GM12878 (cell line): ENCODE measurements at regions not wholly inside any gene's neighbourhood (a gene's known extent, or its start where the extent isn't known, plus 50 kb on each side); places are given as distances from the start of the nearest gene placed in this dataset.

Experiments used
- CTCF ChIP-seq, 3 experiments: IDR thresholded peaks in 2 of 3; conservative IDR thresholded peaks in 1 of 3; 2 replicates each; pipeline ENCODE4 v1.5.1; 2011; ENCODE audit warnings: low read depth in 3 of 3, low read length in 3 of 3, mild to moderate bottlenecking in 3 of 3, control low read depth in 2 of 3, moderate library complexity in 2 of 3, inconsistent platforms in 1 of 3, mixed read lengths in 1 of 3; ENCODE audit not compliant: control insufficient read depth in 2 of 3, insufficient read depth in 1 of 3; ENCODE audit errors: extremely low read depth in 1 of 3
- EZH2 ChIP-seq: IDR thresholded peaks from 2 replicates; pipeline ENCODE4 v1.6.1; 2012; ENCODE audit warnings: low read depth, mild to moderate bottlenecking, control low read depth, inconsistent platforms, low read length, borderline replicate concordance; ENCODE audit not compliant: control insufficient read depth
- TAF1 ChIP-seq: IDR thresholded peaks from 2 replicates; pipeline ENCODE4 v1.6.1; 2011; ENCODE audit warnings: mild to moderate bottlenecking, low read depth, low read length, borderline replicate concordance

- TF ChIP-seq CTCF (IDR thresholded peaks at IDR 0.05 in 2 of 3, conservative IDR thresholded peaks at IDR 0.05 in 1 of 3; ENCODE audit: control insufficient read depth in 2 of 3, extremely low read depth in 1 of 3, insufficient read depth in 1 of 3, low read depth in 3 of 3, low read length in 3 of 3): no peak
- no peak for TF ChIP-seq TAF1
- TF ChIP-seq EZH2: no peak
Measured at GRCh38 chr16:79267146-79267545, 333.4 kb downstream of the MAF start.
